H9 (cell line): ENCODE measurements at regions not wholly inside any gene's neighbourhood (a gene's known extent, or its start where the extent isn't known, plus 50 kb on each side); places are given as distances from the start of the nearest gene placed in this dataset.

Experiments
- DNase-seq: peaks from one replicate; pipeline ENCODE4 v3.0.0-alpha.2; 2017
- H2AFZ ChIP-seq: one replicate; pipeline ENCODE4 v1.6.1; 2013; ENCODE audit warnings: mild to moderate bottlenecking, low read length, control low read depth, moderate library complexity
- H2AK5ac ChIP-seq: 2 replicates; pipeline ENCODE4 v1.6.1; 2013; ENCODE audit warnings: low read length, control low read depth, mixed read lengths; ENCODE audit not compliant: insufficient read length
- H2BK120ac ChIP-seq: one replicate; pipeline ENCODE4 v1.6.1; 2013; ENCODE audit warnings: low read depth, mild to moderate bottlenecking, low read length, control low read depth, inconsistent platforms; ENCODE audit not compliant: poor library complexity, severe bottlenecking
- H2BK12ac ChIP-seq: 2 replicates; pipeline ENCODE4 v1.6.1; 2013; ENCODE audit warnings: low read length, control low read depth, mixed read lengths, low read depth; ENCODE audit not compliant: insufficient read length
- H2BK15ac ChIP-seq: 2 replicates; pipeline ENCODE4 v1.6.1; 2013; ENCODE audit warnings: low read depth, low read length, control low read depth
- H2BK20ac ChIP-seq: one replicate; pipeline ENCODE4 v1.6.1; 2013; ENCODE audit warnings: low read depth, mild to moderate bottlenecking, low read length, control low read depth, inconsistent platforms; ENCODE audit not compliant: poor library complexity, severe bottlenecking
- H2BK5ac ChIP-seq: 2 replicates; pipeline ENCODE4 v1.6.1; 2013; ENCODE audit warnings: low read length, control low read depth, mixed read lengths; ENCODE audit not compliant: insufficient read length
- H3K14ac ChIP-seq: 2 replicates; pipeline ENCODE4 v1.6.1; 2013; ENCODE audit warnings: low read length, control low read depth; ENCODE audit not compliant: insufficient read depth
- H3K18ac ChIP-seq: 2 replicates; pipeline ENCODE4 v1.6.1; 2013; ENCODE audit warnings: low read depth, mild to moderate bottlenecking, mixed read lengths, low read length, control low read depth; ENCODE audit not compliant: insufficient read length
- H3K23ac ChIP-seq: 2 replicates; pipeline ENCODE4 v1.6.1; 2013; ENCODE audit warnings: low read length, control low read depth, mixed read lengths, low read depth; ENCODE audit not compliant: insufficient read length
- H3K23me2 ChIP-seq: 2 replicates; pipeline ENCODE4 v1.6.1; 2013; ENCODE audit warnings: low read depth, mild to moderate bottlenecking, mixed read lengths, low read length, control low read depth; ENCODE audit not compliant: insufficient read length, poor library complexity, severe bottlenecking
- H3K27ac ChIP-seq: 2 replicates; pipeline ENCODE4 v1.5.1; 2013; ENCODE audit warnings: low read length, control low read depth, mixed read lengths, low read depth; ENCODE audit not compliant: insufficient read length
- H3K27me3 ChIP-seq: 2 replicates; pipeline ENCODE4 v1.6.1; 2013; ENCODE audit warnings: low read length, control low read depth, inconsistent platforms; ENCODE audit not compliant: insufficient read depth
- H3K4ac ChIP-seq: 2 replicates; pipeline ENCODE4 v1.6.1; 2013; ENCODE audit warnings: low read depth, mild to moderate bottlenecking, control low read depth, inconsistent platforms, low read length, moderate library complexity
- H3K4me1 ChIP-seq: 2 replicates; pipeline ENCODE4 v1.6.1; 2013; ENCODE audit warnings: low read length, control low read depth, inconsistent platforms; ENCODE audit not compliant: insufficient read depth
- H3K4me2 ChIP-seq: 2 replicates; pipeline ENCODE4 v1.6.1; 2013; ENCODE audit warnings: low read length, control low read depth, mixed read lengths; ENCODE audit not compliant: insufficient read length, insufficient read depth
- H3K56ac ChIP-seq: 2 replicates; pipeline ENCODE4 v1.6.1; 2013; ENCODE audit warnings: low read depth, mild to moderate bottlenecking, mixed read lengths, low read length, control low read depth; ENCODE audit not compliant: insufficient read length
- H3K79me1 ChIP-seq: 2 replicates; pipeline ENCODE4 v1.6.1; 2013; ENCODE audit warnings: low read depth, mild to moderate bottlenecking, moderate library complexity, low read length, control low read depth, inconsistent platforms; ENCODE audit not compliant: insufficient read depth, poor library complexity, severe bottlenecking
- H3K79me2 ChIP-seq: 2 replicates; pipeline ENCODE4 v1.6.1; 2013; ENCODE audit warnings: low read length, control low read depth, inconsistent platforms; ENCODE audit not compliant: insufficient read depth
- H3K9ac ChIP-seq: 2 replicates; pipeline ENCODE4 v1.6.1; 2013; ENCODE audit warnings: low read length, control low read depth, mixed read lengths; ENCODE audit not compliant: insufficient read length; ENCODE audit errors: extremely low read depth
- H3K9me3 ChIP-seq: one replicate; pipeline ENCODE4 v1.6.1; 2013; ENCODE audit warnings: low read depth, low read length, inconsistent platforms; ENCODE audit not compliant: control insufficient read depth
- H3T11ph ChIP-seq: one replicate; pipeline ENCODE4 v1.6.1; 2013; ENCODE audit warnings: mild to moderate bottlenecking, low read length, control low read depth, inconsistent platforms
- H4K20me1 ChIP-seq: one replicate; pipeline ENCODE4 v1.6.1; 2013; ENCODE audit not compliant: control insufficient read depth, insufficient read length, insufficient read depth
- H4K5ac ChIP-seq: 2 replicates; pipeline ENCODE4 v1.6.1; 2013; ENCODE audit warnings: low read depth, mild to moderate bottlenecking, mixed read lengths, low read length, control low read depth; ENCODE audit not compliant: insufficient read length
- H4K8ac ChIP-seq: replicated peaks from 2 replicates; pipeline ENCODE4 v1.6.1; 2013; ENCODE audit warnings: low read length, control low read depth, mixed read lengths, low read depth; ENCODE audit not compliant: insufficient read length
- H4K91ac ChIP-seq: 2 replicates; pipeline ENCODE4 v1.6.1; 2013; ENCODE audit warnings: low read depth, mild to moderate bottlenecking, moderate library complexity, mixed read lengths, low read length, control low read depth; ENCODE audit not compliant: insufficient read length
- H3K27ac Mint-ChIP-seq, 3 experiments: 2 replicates in 2 of 3; 3 replicates in 1 of 3; pipeline ENCODE4 v1.8.0; 2020 to 2021; ENCODE audit warnings: mixed read lengths in 3 of 3, mild to moderate bottlenecking in 1 of 3, moderate library complexity in 1 of 3
- H3K27me3 Mint-ChIP-seq: 2 replicates; pipeline ENCODE4 v1.8.0; 2021; ENCODE audit warnings: low read depth, mild to moderate bottlenecking, moderate library complexity, mixed read lengths
- H3K36me3 Mint-ChIP-seq, 3 experiments: 2 replicates in 2 of 3; 3 replicates in 1 of 3; pipeline ENCODE4 v1.8.0; 2020 to 2021; ENCODE audit warnings: low read depth in 3 of 3, mixed read lengths in 3 of 3; ENCODE audit not compliant: insufficient read depth in 1 of 3
- H3K4me1 Mint-ChIP-seq, 2 experiments: 2 replicates each; pipeline ENCODE4 v1.8.0; 2020; ENCODE audit warnings: mixed read lengths in 2 of 2
- H3K4me3 Mint-ChIP-seq, 2 experiments: 2 replicates in 1 of 2; 3 replicates in 1 of 2; pipeline ENCODE4 v1.8.0; 2020 to 2021; ENCODE audit warnings: mild to moderate bottlenecking in 2 of 2, mixed read lengths in 2 of 2, moderate library complexity in 1 of 2
- H3K9me3 Mint-ChIP-seq, 2 experiments: 2 replicates in 1 of 2; 3 replicates in 1 of 2; pipeline ENCODE4 v1.8.0; 2020; ENCODE audit warnings: mild to moderate bottlenecking in 2 of 2, mixed read lengths in 2 of 2, moderate library complexity in 1 of 2
- TF ChIP-seq, protein P1 (sequence below): fragments of 200-600 bp; sonication (generic); conservative IDR thresholded peaks from 3 replicates; pipeline ENCODE4 v1.8.0; 2021; ENCODE audit warnings: antibody characterized with exemption, mild to moderate bottlenecking

DNA sequence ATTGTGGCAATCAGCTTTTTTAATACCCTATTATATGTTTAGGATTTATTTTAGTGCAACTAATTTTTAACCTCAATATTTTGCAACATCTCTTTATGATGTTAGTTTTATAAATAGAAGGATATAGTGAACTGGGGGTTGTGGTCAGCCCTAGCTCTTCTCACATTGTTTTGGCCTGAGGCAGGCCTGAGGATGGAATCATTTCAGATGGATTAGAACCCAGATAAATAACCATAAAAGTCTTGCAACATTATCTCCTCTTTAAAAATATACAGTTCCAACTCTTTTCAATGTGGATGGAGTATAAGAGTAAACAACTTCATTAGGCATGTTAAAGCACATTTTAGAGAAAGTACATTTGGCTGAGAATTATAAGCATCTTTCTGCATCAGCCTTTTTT, 522.7 kb downstream of the NR2F1-AS1 start:
- Histone ChIP-seq H3K14ac (no peak overlapping the region), H2BK12ac (no peak overlapping the region), H3K23me2 (no peaks in the 10 kb centered on the region), H3T11ph (no peak overlapping the region), H3K27ac (no peak overlapping the region), H4K91ac (no peak overlapping the region), H3K4me2 (no peak overlapping the region), H2BK20ac (no peak overlapping the region), H2BK15ac (no peak overlapping the region), H3K27me3 (no peaks in the 10 kb centered on the region), H3K18ac (no peak overlapping the region), H2AK5ac (no peak overlapping the region), H3K56ac (no peak overlapping the region), H3K23ac (no peak overlapping the region), H3K79me2 (no peaks in the 10 kb centered on the region), H4K8ac (no peak overlapping the region), H3K9me3 (no peaks in the 10 kb centered on the region), H2BK5ac (no peak overlapping the region), H3K4ac (no peak overlapping the region), H2AFZ (no peak overlapping the region), H3K4me1 (peaks cover 4% of the 10 kb centered on the region; the same call in 1 of the 2 replicates), H4K20me1 (no peaks in the 10 kb centered on the region), H3K9ac (no peak overlapping the region), H2BK120ac (no peak overlapping the region), H3K79me1 (no peaks in the 10 kb centered on the region), H4K5ac (no peak overlapping the region)
- no peak for DNase-seq
- Mint-ChIP-seq H3K36me3 (peaks cover 7 to 12% (median 8%) of the 10 kb centered on the region in 3 experiments; a peak in 5 of 7 replicates), H3K9me3 (peaks cover 3 to 8% of the 10 kb centered on the region in 2 experiments; a peak in 4 of 5 replicates), H3K4me3 (no peak overlapping the region), H3K27me3 (no peaks in the 10 kb centered on the region), H3K4me1 (peaks cover 14 to 34% of the 10 kb centered on the region in 2 experiments), H3K27ac (no peak overlapping the region)
- TF ChIP-seq, protein P1, sequence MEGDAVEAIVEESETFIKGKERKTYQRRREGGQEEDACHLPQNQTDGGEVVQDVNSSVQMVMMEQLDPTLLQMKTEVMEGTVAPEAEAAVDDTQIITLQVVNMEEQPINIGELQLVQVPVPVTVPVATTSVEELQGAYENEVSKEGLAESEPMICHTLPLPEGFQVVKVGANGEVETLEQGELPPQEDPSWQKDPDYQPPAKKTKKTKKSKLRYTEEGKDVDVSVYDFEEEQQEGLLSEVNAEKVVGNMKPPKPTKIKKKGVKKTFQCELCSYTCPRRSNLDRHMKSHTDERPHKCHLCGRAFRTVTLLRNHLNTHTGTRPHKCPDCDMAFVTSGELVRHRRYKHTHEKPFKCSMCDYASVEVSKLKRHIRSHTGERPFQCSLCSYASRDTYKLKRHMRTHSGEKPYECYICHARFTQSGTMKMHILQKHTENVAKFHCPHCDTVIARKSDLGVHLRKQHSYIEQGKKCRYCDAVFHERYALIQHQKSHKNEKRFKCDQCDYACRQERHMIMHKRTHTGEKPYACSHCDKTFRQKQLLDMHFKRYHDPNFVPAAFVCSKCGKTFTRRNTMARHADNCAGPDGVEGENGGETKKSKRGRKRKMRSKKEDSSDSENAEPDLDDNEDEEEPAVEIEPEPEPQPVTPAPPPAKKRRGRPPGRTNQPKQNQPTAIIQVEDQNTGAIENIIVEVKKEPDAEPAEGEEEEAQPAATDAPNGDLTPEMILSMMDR, result no peak
